ENCODE measurements at regions not wholly inside any gene's neighbourhood (a gene's known extent, or its start where the extent isn't known, plus 50 kb on each side); places are given as distances from the start of the nearest gene placed in this dataset.

- H3K9me3 ChIP-seq = no peaks in the 10 kb centered on the region
- TF ChIP-seq EP300 (IDR thresholded peaks at IDR 0.05) (no peak), POLR2AphosphoS5 (IDR thresholded peaks at IDR 0.05) (no peak), CTCF (IDR thresholded peaks at IDR 0.05) (no peak), POLR2A (IDR thresholded peaks at IDR 0.05) (no peak)
- H3K27me3 ChIP-seq = no peaks in the 10 kb centered on the region
- DNase-seq = peak in 1 of 2 donors; percentile 38
- H3K4me3 ChIP-seq = no peak overlapping the region
- H3K4me1 ChIP-seq = no peaks in the 10 kb centered on the region
- H3K36me3 ChIP-seq = no peaks in the 10 kb centered on the region
- ATAC-seq (ENCODE audit: low FRiP score in 2 of 2) = no peak
- H3K27ac ChIP-seq = no peak overlapping the region
- WGBS, 2 donors = 68 to 85% methylated on average over 3 of the region's 3 CpGs
Measured at GRCh38 chr4:18559492-18559891, 537.9 kb upstream of the LCORL start.

- Histone ChIP-seq H3K27me3 (no peaks in the 10 kb centered on the region), H3K36me3 (no peaks in the 10 kb centered on the region)
- 79 to 90% methylated on average over 1 of the region's 1 CpG for WGBS, 2 donors
Measured at GRCh38 chr4:18556402-18556801, 534.8 kb upstream of the LCORL start.

GRCh38 chr4:18540349-18540748 lies 518.8 kb upstream of the LCORL start:
- Histone ChIP-seq H3K36me3 (no peaks in the 10 kb centered on the region), H3K4me1 (no peaks in the 10 kb centered on the region), H3K27me3 (no peaks in the 10 kb centered on the region), H3K9me3 (no peaks in the 10 kb centered on the region), H3K27ac (no peak overlapping the region), H3K4me3 (no peak overlapping the region)
- ATAC-seq (ENCODE audit: low FRiP score in 2 of 2) (no peak), DNase-seq (no peak)
- TF ChIP-seq EP300 (IDR thresholded peaks at IDR 0.05) (no peak), POLR2A (IDR thresholded peaks at IDR 0.05) (no peak), POLR2AphosphoS5 (IDR thresholded peaks at IDR 0.05) (no peak)
- 62 to 65% methylated on average over 6 of the region's 6 CpGs for WGBS, 2 donors

More at GRCh38 chr4:18556402-18556801, 534.8 kb upstream of the LCORL start:
- no peak overlapping the region for H3K4me3 ChIP-seq
- H3K9me3 ChIP-seq = no peaks in the 10 kb centered on the region
- no peaks in the 10 kb centered on the region for H3K4me1 ChIP-seq
- H3K27ac ChIP-seq = no peak overlapping the region
- DNase-seq = no peak
- TF ChIP-seq CTCF (IDR thresholded peaks at IDR 0.05) = no peak
- no peak for TF ChIP-seq POLR2AphosphoS5 (IDR thresholded peaks at IDR 0.05)
- no peak for TF ChIP-seq EP300 (IDR thresholded peaks at IDR 0.05)
- TF ChIP-seq POLR2A (IDR thresholded peaks at IDR 0.05) = no peak
- no peak for ATAC-seq (ENCODE audit: low FRiP score in 2 of 2)

- no peaks in the 10 kb centered on the region for H3K36me3 ChIP-seq
- no peaks in the 10 kb centered on the region for H3K9me3 ChIP-seq
- ATAC-seq (ENCODE audit: low FRiP score in 2 of 2) (no peak), DNase-seq (no peak)
- H3K27ac ChIP-seq = no peak overlapping the region
- no peaks in the 10 kb centered on the region for H3K27me3 ChIP-seq
- TF ChIP-seq EP300 (IDR thresholded peaks at IDR 0.05) (no peak), POLR2AphosphoS5 (IDR thresholded peaks at IDR 0.05) (no peak), POLR2A (IDR thresholded peaks at IDR 0.05) (no peak), CTCF (IDR thresholded peaks at IDR 0.05) (no peak)
- H3K4me3 ChIP-seq = no peak overlapping the region
- WGBS, 2 donors = 79 to 93% methylated on average over 2 of the region's 2 CpGs
- H3K4me1 ChIP-seq = no peaks in the 10 kb centered on the region
Measured at GRCh38 chr4:18538121-18538520, 516.6 kb upstream of the LCORL start.

- TF ChIP-seq EP300 (IDR thresholded peaks at IDR 0.05) (no peak), CTCF (IDR thresholded peaks at IDR 0.05) (no peak), POLR2A (IDR thresholded peaks at IDR 0.05) (no peak), POLR2AphosphoS5 (IDR thresholded peaks at IDR 0.05) (no peak)
- H3K4me1 ChIP-seq = no peaks in the 10 kb centered on the region
- no peaks in the 10 kb centered on the region for H3K36me3 ChIP-seq
- H3K27ac ChIP-seq = no peak overlapping the region
- 58 to 60% methylated on average over 2 of the region's 2 CpGs for WGBS, 2 donors
- no peak for ATAC-seq (ENCODE audit: low FRiP score in 2 of 2)
- H3K9me3 ChIP-seq = no peaks in the 10 kb centered on the region
- no peaks in the 10 kb centered on the region for H3K27me3 ChIP-seq
- DNase-seq = no peak
- no peak overlapping the region for H3K4me3 ChIP-seq
Measured at GRCh38 chr4:18536428-18536827, 514.9 kb upstream of the LCORL start.
